IMR-90 (cell line): ENCODE measurements at regions not wholly inside any gene's neighbourhood (a gene's known extent, or its start where the extent isn't known, plus 50 kb on each side); places are given as distances from the start of the nearest gene placed in this dataset.

ENCODE experiments used
- FOS ChIP-seq: fragments of 150-350 bp; IDR thresholded peaks from 2 replicates; pipeline ENCODE4 v1.6.1; 2016; ENCODE audit warnings: low read depth, low read length
- MAFK ChIP-seq: IDR thresholded peaks from 2 replicates; pipeline ENCODE4 v1.6.1; 2012; ENCODE audit warnings: low read depth, low read length, improper control_type of control experiment
- POLR2A ChIP-seq: IDR thresholded peaks from 2 replicates; pipeline ENCODE4 v1.6.1; 2012; ENCODE audit warnings: mild to moderate bottlenecking, low read depth, low read length
- RCOR1 ChIP-seq: IDR thresholded peaks from 2 replicates; pipeline ENCODE4 v1.6.1; 2012; ENCODE audit warnings: mild to moderate bottlenecking, low read length, improper control_type of control experiment; ENCODE audit not compliant: insufficient replicate concordance
- SMC3 ChIP-seq: fragments of 150-350 bp; IDR thresholded peaks from 2 replicates; pipeline ENCODE4 v1.6.1; 2016; ENCODE audit warnings: low read depth, mild to moderate bottlenecking, antibody characterized with exemption, low read length, moderate library complexity
- TF ChIP-seq, protein P1 (sequence below): conservative IDR thresholded peaks from 2 replicates; pipeline ENCODE4 v1.5.1; 2012; ENCODE audit warnings: mild to moderate bottlenecking, low read depth, low read length, improper control_type of control experiment

DNA sequence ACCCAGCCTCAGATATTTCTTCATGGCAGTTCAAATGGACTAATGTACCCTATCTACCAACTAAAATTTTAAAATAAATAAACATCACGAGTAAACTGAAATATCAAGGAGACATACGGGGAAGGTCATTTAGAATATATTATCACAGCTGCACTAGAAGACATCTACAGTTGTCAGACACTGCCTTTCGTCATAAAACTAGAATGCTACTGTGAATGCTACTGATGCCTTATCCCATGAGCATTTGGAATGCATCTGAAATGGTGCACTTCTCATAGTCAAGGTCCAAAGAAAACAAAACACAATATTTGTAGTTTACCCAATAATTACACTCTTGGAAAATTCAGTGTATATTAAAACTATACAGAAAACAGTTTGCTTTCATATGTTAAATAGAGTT, 165.2 kb downstream of the MREG start:
- TF ChIP-seq, protein P1, sequence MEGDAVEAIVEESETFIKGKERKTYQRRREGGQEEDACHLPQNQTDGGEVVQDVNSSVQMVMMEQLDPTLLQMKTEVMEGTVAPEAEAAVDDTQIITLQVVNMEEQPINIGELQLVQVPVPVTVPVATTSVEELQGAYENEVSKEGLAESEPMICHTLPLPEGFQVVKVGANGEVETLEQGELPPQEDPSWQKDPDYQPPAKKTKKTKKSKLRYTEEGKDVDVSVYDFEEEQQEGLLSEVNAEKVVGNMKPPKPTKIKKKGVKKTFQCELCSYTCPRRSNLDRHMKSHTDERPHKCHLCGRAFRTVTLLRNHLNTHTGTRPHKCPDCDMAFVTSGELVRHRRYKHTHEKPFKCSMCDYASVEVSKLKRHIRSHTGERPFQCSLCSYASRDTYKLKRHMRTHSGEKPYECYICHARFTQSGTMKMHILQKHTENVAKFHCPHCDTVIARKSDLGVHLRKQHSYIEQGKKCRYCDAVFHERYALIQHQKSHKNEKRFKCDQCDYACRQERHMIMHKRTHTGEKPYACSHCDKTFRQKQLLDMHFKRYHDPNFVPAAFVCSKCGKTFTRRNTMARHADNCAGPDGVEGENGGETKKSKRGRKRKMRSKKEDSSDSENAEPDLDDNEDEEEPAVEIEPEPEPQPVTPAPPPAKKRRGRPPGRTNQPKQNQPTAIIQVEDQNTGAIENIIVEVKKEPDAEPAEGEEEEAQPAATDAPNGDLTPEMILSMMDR = no peak
- TF ChIP-seq FOS = no peak
- no peak for TF ChIP-seq POLR2A
- no peak for TF ChIP-seq MAFK
- no peak for TF ChIP-seq RCOR1
- no peak for TF ChIP-seq SMC3
